Progenitor cell of endocrine pancreas (in vitro differentiated cells): ENCODE measurements at regions not wholly inside any gene's neighbourhood (a gene's known extent, or its start where the extent isn't known, plus 50 kb on each side); places are given as distances from the start of the nearest gene placed in this dataset.

Source experiments
- DNase-seq: peaks from one replicate; pipeline ENCODE4 v3.0.0; 2021; ENCODE audit warnings: low spot score; ENCODE audit not compliant: unreplicated experiment
- H3K27ac Mint-ChIP-seq: 2 replicates; pipeline ENCODE4 v1.8.0; 2021; ENCODE audit warnings: mild to moderate bottlenecking, moderate library complexity, mixed read lengths
- H3K27me3 Mint-ChIP-seq: 2 replicates; pipeline ENCODE4 v1.8.0; 2021; ENCODE audit warnings: mixed read lengths
- H3K36me3 Mint-ChIP-seq: 2 replicates; pipeline ENCODE4 v1.8.0; 2022; ENCODE audit warnings: mixed read lengths; ENCODE audit not compliant: insufficient read depth
- H3K4me1 Mint-ChIP-seq: 2 replicates; pipeline ENCODE4 v1.8.0; 2021; ENCODE audit warnings: low read depth, mixed read lengths
- H3K4me3 Mint-ChIP-seq: 2 replicates; pipeline ENCODE4 v1.8.0; 2021; ENCODE audit warnings: low read depth, mild to moderate bottlenecking, moderate library complexity, mixed read lengths
- H3K9me3 Mint-ChIP-seq: 2 replicates; pipeline ENCODE4 v1.8.0; 2021; ENCODE audit warnings: low read depth, mixed read lengths
- TF ChIP-seq, protein P1 (sequence below): fragments of 200-600 bp; sonication (generic); IDR thresholded peaks from one replicate; pipeline ENCODE4 v1.5.0; 2021; ENCODE audit warnings: antibody characterized with exemption, mild to moderate bottlenecking; ENCODE audit not compliant: unreplicated experiment

DNA sequence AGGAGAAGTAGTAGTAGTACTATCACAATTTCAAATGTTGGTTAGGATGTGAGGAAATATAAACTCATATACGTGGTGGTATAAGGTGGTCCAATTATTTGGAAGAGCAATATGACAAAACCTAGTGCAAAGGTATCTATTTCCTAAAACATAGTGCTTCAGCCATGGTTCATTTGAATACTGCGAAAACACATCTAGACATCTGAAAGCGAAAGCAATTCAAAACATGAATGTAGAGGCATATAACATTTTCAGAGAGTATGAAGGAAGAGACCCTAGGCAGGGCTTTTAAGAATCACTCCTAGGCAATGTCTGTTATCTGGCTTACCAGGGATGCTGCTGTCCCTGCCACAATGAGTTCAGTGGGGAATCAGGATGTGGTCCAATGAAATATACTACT is 1085.8 kb downstream of the TDRD15 start:
- DNase-seq = no peak
- no peaks in the 10 kb centered on the region for H3K27me3 Mint-ChIP-seq

DNA sequence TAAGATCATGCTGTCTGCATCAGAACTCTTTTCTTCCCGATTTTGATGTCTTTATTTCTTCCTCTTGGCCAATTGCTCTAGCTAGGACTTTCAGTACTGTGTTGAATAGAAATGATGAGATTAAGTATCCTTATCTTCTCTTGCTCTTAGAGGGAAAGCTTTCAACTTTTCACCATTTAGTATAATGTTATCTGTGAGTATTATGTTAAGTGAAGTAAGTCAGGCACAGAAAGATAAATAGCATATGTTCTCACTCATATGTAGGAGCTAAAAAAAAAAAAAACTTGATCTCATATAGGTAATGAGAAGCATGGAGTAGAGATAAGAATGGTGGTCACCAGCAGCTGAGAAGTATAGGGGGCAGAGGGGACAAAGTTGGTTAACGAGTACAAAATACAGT is 1089.5 kb downstream of the TDRD15 start:
- H3K9me3 Mint-ChIP-seq = no peaks in the 10 kb centered on the region
- no peak for DNase-seq
- H3K27ac Mint-ChIP-seq = no peak overlapping the region
- TF ChIP-seq, protein P1, sequence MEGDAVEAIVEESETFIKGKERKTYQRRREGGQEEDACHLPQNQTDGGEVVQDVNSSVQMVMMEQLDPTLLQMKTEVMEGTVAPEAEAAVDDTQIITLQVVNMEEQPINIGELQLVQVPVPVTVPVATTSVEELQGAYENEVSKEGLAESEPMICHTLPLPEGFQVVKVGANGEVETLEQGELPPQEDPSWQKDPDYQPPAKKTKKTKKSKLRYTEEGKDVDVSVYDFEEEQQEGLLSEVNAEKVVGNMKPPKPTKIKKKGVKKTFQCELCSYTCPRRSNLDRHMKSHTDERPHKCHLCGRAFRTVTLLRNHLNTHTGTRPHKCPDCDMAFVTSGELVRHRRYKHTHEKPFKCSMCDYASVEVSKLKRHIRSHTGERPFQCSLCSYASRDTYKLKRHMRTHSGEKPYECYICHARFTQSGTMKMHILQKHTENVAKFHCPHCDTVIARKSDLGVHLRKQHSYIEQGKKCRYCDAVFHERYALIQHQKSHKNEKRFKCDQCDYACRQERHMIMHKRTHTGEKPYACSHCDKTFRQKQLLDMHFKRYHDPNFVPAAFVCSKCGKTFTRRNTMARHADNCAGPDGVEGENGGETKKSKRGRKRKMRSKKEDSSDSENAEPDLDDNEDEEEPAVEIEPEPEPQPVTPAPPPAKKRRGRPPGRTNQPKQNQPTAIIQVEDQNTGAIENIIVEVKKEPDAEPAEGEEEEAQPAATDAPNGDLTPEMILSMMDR = no peak
- no peaks in the 10 kb centered on the region for H3K36me3 Mint-ChIP-seq
- no peaks in the 10 kb centered on the region for H3K27me3 Mint-ChIP-seq
- no peaks in the 10 kb centered on the region for H3K4me1 Mint-ChIP-seq
- no peak overlapping the region for H3K4me3 Mint-ChIP-seq

More for the DNA sequence above, 1085.8 kb downstream of the TDRD15 start:
- no peak overlapping the region for H3K27ac Mint-ChIP-seq
- H3K9me3 Mint-ChIP-seq = no peaks in the 10 kb centered on the region
- H3K4me1 Mint-ChIP-seq = no peaks in the 10 kb centered on the region
- TF ChIP-seq, protein P1 = no peak
- H3K36me3 Mint-ChIP-seq = no peaks in the 10 kb centered on the region
- no peak overlapping the region for H3K4me3 Mint-ChIP-seq

DNA sequence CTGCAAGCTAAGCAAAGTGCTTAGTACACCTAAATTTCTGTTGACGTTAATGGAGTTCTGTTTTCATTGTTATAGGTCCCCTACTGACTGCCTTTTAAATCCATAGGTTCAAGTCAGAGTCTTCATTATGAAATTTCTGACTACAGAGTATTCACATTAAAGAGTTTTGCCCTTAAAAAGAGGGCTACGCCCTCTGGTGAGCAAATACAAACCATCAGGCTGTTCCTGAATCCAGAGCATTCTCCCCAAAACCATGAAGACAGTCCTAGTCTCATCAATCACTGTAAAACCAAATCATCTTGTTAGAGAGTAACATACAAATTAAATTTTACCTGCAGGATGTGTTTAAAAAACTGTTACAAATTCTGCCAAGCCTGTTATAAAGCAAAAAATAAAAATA is 1091.7 kb downstream of the TDRD15 start:
- Mint-ChIP-seq H3K36me3 (no peaks in the 10 kb centered on the region), H3K27me3 (no peaks in the 10 kb centered on the region), H3K27ac (no peak overlapping the region), H3K4me3 (no peak overlapping the region), H3K9me3 (no peaks in the 10 kb centered on the region), H3K4me1 (no peaks in the 10 kb centered on the region)
- no peak for DNase-seq
- TF ChIP-seq, protein P1 = no peak

DNA sequence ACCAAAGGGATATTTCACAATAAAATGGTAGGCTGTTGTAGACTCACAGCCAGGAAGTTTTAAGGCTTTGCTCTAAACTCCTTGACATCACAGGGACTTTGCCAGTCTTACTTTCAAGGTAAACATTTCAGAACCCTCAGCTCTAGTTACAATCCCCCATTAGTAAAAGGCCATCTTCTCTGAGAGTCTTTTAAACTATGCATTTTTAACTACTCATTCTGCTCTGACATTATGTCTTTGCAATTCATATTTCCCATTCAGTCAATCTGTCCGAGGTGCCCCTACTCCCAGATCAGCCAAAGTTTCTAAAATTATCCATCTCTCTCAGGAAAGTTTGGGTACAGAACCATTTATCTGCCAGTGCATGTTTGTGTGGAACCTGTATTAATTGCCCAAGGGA is 1094.1 kb downstream of the TDRD15 start:
- DNase-seq = no peak
- H3K4me1 Mint-ChIP-seq = no peaks in the 10 kb centered on the region
- H3K36me3 Mint-ChIP-seq = no peaks in the 10 kb centered on the region
- no peak overlapping the region for H3K27ac Mint-ChIP-seq
- no peaks in the 10 kb centered on the region for H3K27me3 Mint-ChIP-seq
- H3K4me3 Mint-ChIP-seq = no peak overlapping the region
- H3K9me3 Mint-ChIP-seq = peaks cover 1% of the 10 kb centered on the region
- TF ChIP-seq, protein P1 = no peak

DNA sequence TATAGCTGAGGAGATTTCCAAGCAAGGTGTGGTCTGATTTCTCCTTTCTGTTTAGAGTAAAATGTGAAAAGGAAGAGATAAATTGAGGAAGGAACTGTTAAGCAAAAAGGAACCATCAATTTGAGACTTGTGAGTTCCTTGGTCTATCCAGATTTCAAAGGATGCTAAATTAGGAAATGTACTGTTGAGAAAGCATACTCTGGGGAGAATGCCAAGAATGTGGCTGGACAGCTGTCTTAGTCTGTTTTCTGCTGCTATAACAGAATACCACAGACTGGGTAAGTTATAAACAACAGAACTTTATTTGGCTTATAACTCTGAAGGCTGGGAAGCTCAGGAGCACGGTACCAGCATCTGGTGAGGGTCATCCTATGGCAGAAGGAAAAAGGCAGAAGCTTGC is 1097.2 kb downstream of the TDRD15 start:
- H3K27me3 Mint-ChIP-seq = no peaks in the 10 kb centered on the region
- H3K4me3 Mint-ChIP-seq = no peak overlapping the region
- H3K9me3 Mint-ChIP-seq = peaks cover 15% of the 10 kb centered on the region
- no peak for DNase-seq
- no peaks in the 10 kb centered on the region for H3K4me1 Mint-ChIP-seq
- no peak overlapping the region for H3K27ac Mint-ChIP-seq
- no peaks in the 10 kb centered on the region for H3K36me3 Mint-ChIP-seq
- TF ChIP-seq, protein P1 = no peak
